GM19467 (cell line): ENCODE measurements at regions not wholly inside any gene's neighbourhood (a gene's known extent, or its start where the extent isn't known, plus 50 kb on each side); places are given as distances from the start of the nearest gene placed in this dataset.
"Not testable (repeated sequence)": the region's sequence is repeated elsewhere in the genome, so short reads cannot be mapped to it uniquely, and the experiment has no call there.

ENCODE experiments used
- ATAC-seq: cut with Tn5 transposase; IDR thresholded peaks from one replicate; pipeline ENCODE4 v1.9.1; 2021; ENCODE audit warnings: mild to moderate bottlenecking, moderate library complexity; ENCODE audit not compliant: unreplicated experiment

DNA sequence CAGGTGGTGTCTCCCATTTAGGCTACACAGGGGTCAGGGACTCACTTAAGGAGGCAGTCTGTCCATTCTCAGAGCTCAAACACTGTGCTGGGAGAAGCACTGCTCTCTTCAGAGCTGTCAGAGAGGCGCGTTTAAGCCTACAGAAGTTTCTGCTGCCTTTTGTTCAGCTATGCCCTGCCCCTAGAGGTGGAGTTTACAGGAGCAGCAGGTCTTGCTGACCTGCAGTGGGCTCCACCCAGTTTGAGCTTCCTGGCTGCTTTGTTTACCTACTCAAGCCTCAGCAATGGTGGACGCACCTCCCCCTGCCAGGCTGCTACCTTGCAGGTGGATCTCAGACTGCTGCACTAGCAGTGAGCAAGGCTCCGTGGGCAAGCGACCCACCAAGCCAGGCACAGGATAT, 260.1 kb downstream of the MEF2C start:
- not testable (repeated sequence) for ATAC-seq

DNA sequence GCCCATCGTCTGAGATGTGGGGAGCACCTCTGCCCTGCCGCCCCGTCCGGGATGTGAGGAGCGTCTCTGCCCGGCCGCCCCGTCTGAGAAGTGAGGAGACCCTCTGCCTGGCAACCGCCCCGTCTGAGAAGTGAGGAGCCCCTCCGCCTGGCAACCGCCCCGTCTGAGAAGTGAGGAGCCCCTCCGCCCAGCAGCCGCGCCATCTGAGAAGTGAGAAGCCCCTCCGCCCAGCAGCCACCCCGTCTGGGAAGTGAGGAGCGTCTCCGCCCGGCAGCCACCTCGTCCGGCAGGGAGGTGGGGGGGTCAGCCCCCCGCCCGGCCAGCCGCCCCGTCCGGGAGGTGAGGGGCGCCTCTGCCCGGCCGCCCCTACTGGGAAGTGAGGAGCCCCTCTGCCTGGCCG, 267.2 kb downstream of the MEF2C start:
- not testable (repeated sequence) for ATAC-seq

DNA sequence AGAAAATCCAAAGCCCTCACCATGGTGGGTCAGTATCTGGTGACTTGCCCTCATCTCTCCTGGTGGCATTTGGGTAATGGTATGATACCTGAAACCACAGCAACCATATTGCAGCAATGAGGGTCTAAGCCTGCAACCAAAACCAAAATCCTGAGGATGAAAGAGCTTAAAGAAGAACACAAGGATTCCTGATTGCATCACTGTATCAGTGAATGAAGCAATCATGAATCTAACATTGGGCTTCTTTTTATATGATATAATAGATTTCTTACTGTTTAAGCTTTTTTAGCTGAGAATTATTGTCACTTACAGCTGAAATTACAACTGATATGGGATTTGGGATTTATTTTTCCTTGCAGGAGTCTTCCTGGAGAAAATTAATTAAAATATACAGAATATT, 269.9 kb downstream of the MEF2C start:
- ATAC-seq: no peak

DNA sequence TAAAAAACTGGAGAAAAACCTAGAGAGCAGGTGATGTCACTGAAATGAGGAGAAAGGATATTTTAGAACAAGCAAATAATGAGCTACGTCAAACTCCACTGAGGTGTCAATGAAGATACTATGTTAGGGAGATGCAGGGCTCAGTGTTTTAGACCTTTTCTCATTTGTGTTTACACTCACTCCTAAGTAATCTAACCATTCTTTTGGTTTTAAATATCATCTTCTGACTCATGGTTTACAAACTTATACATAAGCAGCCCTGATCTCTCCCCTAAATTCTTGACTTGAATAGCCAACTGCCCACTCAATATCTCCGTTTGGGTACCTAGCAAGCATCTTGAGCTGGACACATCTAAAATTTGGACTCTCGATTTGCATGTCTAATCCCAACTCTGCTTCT, 272.4 kb downstream of the MEF2C start:
- no peak for ATAC-seq

DNA sequence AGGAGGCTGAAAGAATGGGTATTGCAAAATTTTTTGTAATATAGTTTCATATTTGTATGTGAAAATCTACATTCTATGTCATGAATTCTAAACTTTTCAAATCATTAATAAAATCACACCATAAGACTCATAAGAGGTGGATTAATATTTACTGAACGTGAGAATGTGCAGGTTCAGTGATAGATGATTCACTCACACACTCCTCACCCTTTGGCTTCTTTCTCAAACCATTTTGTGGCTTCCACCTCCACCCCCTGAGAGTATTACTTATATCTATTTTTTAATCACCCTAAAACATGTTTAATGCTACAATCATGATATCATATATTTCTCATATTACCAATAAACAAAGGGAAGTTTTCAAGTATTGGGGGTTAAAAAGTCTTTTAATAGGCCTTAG, 275.5 kb downstream of the MEF2C start:
- no peak for ATAC-seq

DNA sequence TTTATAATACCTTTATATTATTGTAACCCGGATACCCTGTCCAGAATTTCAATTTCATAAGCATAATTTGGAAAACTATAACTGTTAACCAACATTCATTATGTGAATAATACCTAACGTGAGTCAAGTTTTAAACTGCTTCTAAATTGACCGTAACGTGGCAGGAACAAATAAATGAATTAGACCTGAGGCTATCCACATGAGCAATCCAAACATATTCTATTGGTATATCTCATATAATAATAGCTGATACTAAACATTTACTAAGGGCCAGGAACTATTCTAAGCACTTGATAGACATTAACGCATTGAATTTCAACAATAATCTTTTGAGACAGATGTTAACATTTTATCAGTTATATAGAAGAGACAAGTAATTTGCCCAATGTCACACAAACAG, 276.4 kb downstream of the MEF2C start:
- ATAC-seq: no peak

DNA sequence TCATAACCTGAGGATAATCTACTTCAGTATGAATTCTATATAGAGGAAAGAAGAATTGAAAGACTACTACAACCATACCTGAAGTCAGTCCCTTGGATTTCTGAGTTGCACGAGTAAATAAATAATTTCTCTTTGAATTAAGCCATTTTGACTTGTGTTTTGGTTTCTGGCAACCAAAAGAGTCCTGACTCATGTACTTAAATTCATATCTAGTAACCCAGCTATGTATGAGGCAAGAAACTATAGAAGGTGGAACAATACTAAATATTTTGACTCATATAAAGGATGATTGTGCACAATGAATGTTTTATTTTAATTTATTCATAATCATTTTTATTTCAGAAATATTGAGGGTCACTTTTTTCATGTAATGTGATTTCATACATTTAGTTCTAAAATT, 276.8 kb downstream of the MEF2C start:
- no peak for ATAC-seq

DNA sequence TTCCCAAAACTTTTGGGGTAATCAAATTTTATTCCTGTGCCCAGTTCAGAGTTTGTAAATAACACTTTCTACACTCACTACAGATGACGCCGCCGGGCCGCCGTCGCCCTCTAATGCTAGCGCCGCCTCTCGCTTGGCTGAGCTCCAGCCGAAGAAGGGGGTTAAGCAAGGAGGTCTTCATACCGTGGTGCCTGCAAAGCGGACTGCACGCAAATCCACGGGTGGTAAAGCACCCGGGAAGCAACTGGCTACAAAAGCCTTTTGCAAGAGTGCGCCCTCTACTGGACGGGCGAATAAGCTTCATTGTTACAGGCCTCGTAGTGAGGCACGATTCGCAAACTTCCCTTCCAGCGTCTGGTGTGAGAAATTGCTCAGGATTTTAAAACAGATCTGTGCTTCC, 280.4 kb downstream of the MEF2C start:
- ATAC-seq: no peak

DNA sequence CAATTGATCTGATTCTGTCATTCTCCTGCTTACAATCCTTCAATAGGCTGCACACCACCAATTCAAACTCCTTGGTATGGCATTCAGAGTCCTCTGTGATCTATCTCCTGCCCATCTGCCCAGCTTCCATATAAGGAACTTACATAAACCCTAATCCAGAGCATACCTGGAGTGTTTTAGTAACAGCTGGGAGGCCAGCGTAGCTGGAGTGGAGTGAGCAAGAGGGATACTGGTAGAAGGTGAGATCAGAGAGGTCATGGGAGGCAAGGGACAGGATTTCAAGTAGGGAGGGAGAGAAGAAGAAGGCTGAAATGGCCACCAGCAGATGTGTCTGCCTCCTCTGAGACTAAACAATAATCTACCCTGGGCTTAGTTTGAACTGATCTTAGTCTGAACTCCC, 288.5 kb downstream of the MEF2C start:
- no peak for ATAC-seq

DNA sequence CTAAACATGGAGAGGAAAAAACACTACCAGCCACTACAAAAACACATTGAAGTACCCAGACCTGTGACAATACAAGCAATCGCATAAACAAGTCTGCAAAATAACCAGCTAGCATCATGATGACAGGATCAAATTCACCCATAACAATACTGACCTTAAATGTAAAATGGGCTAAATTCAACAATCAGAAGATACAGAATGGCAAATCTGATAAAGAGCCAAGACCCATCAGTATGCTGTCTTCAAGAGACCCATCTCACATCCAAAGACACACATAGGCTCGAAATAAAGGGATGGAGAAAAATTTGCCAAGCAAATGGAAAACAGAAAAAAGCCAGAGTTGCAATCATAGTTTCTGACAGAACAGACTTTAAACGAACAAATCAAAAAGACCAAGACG, 294.4 kb downstream of the MEF2C start:
- ATAC-seq: no peak

DNA sequence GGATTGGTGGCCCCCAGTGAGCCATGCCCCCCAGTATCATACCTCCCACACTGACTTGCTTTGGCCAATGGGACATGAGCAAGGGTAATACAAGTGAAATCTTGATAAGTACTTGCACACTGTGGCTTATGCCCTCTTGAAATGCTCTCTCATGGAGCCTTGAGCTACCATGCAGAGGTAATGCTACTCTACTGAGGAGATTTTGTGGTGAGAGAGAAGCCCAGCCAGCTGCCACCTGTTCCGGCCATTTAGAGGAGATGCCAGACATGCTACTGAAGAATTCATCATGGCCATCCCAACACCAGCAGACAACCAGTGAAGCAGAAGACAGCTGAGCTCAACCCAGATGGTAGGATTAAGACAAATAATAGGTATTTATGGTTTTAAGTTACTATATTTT, 299.5 kb downstream of the MEF2C start:
- no peak for ATAC-seq

DNA sequence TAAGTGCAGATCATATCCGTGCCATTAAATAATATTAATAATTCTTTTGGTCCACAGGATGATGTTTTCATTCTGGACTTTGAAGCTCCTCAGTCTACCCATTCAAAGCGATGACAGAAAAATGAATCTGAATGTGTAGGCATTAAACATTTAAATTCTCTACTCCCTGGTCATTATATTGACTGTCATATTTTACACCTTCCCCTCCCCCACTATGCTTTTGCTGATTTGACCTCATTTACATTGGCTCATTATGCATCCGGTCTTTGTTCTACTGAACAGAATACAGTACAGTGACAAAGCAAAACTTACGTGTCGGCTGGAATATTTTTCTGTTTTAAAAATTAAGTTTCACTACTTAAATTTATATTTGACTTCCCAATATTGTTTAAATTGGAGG, 289.7 kb upstream of the TMEM161B start:
- ATAC-seq: no peak

DNA sequence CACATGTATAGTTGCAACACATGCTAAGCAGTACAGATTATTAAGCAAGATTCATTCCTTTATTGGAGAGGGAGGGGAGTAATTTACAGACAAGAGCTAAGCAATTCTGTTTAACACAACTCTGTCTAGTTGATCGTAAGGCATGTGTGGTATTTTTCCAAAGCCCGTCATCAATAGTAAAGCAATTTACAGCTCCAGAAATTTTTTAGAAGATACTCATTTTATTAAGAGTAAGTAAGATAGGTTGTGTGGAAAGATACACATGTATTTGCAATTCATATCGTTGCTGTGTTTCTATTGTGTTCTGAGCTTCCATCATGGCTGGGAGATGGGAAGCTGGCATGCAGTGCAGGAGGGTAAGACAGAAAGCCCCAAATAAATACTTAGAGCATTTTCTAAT, 289.2 kb upstream of the TMEM161B start:
- no peak for ATAC-seq

DNA sequence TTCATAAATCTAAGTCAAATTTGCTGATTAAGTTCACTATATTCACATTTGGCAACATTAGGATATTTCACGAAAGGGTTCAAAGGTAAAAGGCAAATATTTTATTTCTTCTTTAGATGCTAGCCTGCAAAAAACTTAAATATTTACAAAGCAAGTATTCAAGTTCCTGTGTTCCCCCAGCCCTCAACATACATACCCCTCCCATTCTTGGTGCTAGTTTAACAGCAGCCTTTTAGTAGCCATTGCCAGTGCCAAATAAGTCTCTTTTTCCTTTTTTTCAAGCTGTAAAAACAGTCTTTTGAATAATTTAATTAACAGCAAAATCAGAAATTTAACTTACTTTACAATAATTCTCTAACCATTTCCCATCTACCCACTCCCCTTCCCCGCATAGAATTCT, 288.5 kb upstream of the TMEM161B start:
- ATAC-seq: no peak

DNA sequence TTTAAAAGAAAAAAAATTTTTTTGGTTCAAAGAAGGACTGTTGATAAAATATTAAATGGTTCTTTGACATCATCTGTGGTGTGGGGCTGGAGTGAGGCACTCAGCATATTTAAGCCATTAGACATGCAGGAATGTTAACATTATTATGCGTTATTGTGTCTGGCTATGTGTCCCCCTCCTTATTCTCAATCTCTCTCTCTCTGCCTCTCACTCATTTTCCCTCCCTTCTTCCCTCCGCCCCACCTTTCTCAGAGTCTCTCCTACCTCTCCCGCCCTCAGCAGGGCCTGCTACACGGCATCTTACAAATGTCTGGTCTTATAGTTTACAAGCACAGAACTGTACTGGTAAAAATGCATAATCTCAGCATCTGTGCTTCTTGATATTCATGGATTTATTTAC, 287.8 kb upstream of the TMEM161B start:
- ATAC-seq: no peak

DNA sequence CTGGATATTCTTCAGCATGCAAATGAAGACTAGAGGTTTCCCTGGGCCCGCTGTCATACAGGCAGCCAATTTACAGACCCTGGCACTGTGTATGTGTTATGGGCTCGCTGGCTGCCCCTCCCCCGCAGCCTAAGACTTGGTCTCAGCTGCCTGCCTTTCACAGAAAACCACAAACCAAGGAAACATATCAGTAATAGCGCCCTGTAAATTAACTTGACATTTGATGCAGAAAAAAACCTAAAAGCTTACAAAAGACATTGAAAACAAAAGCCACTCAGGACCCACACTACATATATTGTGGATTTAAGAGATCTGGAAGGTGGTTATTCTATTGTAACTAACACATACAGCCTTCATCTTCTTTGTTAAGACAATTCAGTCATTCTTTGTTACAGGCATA, 287.0 kb upstream of the TMEM161B start:
- ATAC-seq: no peak

DNA sequence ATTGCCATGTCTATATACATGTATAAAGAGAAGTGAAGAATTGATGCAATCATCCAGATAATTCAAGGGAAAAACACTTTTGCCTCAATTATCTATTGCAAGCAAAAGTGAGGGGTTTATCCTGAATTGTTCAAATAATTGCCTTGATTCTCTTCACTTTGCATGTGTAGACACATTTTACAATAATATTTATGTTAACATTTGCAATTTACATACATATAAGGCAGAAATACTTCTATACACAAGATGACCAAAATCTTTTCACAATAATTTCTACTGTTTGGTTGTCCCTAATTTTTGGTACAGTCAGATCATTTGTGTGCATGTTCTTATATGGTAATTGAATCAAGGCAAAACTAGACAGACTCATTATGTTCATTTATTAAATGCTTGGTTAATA, 285.3 kb upstream of the TMEM161B start:
- no peak for ATAC-seq

DNA sequence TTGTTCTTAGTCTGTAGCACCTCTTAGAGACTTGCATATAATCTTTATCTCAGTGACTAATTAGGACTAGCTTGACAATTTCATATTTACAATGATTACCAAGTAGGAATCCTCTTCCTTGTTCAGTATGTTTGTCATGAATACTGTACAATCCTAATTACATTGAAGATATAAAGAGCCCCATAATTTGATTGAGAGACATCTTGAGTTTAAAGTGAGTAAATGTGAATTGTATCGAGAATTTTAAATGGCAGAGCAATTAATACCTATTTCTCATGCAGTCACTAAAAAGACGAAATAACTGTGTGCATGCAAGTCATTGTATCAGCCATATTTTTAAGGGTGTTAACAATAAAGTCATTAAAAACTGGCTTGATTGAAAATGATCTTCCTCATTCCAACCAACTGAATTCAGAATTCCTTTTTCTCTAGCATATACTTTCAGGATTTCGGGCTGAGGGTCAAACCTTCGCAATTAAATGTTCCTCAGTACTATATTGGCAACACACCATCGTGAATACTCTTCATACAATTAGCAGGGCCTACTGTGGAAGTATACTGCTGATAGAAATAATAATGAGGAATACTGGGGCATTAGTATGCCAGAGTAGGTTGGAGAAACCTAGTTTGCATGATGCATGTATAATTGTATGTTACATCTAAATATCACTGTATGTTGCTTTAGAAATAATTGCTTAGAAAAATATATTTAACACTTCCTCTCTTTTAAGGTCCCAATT, 284.7 kb upstream of the TMEM161B start:
- ATAC-seq: no peak

DNA sequence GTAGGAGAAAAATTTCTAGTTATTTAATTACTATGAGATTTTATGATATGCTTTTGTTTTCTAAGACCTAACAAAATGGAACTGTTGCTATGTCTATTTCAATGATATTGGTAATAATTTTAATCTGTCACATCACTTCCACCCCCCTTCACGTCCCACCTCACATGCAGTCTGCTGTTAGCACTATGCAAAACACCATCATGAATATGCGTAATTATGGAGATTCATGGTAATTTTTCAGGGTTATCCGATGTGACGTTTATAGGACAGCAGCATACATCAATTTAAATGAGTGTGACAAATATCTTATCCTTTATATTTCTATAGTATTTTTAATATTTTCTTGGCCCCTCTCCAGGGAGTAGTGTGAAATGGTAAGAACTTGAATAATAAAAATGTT, 283.8 kb upstream of the TMEM161B start:
- ATAC-seq: no peak

DNA sequence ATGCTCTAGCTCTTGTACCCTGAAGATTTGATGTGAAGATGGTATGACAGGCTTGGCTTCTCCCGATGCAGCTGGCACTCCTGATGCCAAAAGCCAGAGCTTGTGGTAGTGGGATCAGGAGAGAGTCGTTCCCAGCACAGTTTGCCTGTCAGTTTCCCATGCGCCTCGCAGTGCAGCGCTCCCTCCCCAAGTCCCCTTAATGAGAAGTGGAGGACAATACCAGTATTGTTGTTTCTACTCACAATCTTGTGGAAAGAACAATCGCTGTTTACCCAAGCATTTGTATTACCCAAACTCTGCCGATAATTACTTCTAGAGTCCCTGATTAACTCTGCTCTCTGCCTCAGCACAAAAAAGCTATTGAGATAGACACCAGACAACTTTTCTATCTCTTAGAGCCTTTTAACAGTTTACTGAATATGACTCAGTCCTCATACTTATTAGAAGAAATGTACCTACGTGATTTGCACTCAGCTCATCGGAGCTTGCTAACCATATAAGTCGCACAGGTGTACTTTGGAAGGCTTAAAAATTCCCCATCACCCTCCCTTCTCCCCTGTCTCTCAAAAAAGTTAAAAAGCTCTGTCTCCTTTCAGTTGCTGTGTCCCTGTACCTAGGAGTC, 283.2 kb upstream of the TMEM161B start:
- no peak for ATAC-seq

DNA sequence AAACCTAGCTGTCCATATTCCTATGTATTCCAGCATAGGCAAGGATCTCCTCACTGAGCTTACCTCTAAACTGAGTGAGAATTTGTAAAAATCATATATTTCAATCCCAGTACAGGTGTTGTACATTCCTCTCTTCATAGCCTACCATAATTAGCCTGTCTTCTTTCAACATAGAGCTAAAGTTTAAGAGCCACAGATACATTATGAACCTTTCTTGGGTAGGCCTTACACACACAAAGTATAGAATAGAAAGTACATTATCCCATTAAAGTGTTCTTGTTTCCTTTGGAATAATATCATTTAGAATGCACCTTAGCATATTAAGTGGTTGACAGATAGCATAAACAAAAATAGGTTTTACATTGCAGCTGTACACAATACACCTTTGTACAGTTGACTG, 282.1 kb upstream of the TMEM161B start:
- no peak for ATAC-seq

DNA sequence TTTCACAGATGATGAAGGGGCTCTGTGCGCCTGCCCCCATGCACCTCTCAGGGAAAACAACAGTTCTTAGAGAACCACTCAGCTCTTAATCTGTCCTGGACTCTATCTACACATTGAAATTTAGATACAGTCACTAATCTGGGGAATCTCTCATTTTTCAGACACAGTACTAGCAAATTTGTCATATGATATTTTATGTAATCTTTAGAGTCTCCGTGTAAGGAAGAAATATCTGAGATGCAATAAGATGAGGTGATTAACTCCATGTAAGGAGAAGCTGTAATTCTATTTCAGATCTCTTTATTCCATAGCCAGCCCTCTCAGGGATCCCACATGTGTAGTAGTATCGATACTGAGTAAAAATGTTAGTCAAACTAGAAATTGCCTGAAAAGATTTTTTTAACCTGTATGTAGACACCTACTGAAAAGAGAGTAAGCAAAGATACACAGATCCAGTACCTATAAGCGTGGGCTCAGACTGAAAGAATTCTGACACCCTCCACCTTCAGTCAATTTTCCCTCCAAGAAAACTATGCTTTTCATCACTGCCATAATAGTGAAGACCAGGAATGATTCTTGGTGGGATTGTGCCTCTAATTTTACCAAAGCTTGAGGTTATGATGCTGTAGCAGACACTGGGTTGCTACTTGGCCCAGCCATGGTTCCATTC, 279.6 kb upstream of the TMEM161B start:
- ATAC-seq: no peak
